ENCODE measurements at regions not wholly inside any gene's neighbourhood (a gene's known extent, or its start where the extent isn't known, plus 50 kb on each side); places are given as distances from the start of the nearest gene placed in this dataset.

- Histone ChIP-seq H3K27me3 (ENCODE audit: insufficient read depth, low read length) (no peaks in the 10 kb centered on the region), H4K20me1 (ENCODE audit: insufficient read depth) (no peaks in the 10 kb centered on the region), H3K9me3 (ENCODE audit: control insufficient read depth in 1 of 2, insufficient read depth in 1 of 2, low read depth in 1 of 2, low read length in 2 of 2) (peaks cover 0 to 3% of the 10 kb centered on the region in 2 experiments; a peak in 1 of 4 replicates), H3K4me2 (ENCODE audit: low read length) (no peak overlapping the region), H2AFZ (ENCODE audit: low read depth, low read length, poor library complexity, severe bottlenecking) (no peak overlapping the region), H3K9ac (ENCODE audit: low read length) (no peak overlapping the region), H3K27ac (ENCODE audit: low read depth, low read length) (no peak overlapping the region), H3K36me3 (ENCODE audit: control insufficient read depth in 1 of 2, insufficient read depth in 2 of 2, low read length in 2 of 2) (no peaks in the 10 kb centered on the region), H3K9me2 (ENCODE audit: insufficient read depth) (no peaks in the 10 kb centered on the region), H3K4me3 (replicated peaks in 1 of 2; ENCODE audit: low read depth in 1 of 2, low read length in 2 of 2) (no peak overlapping the region), H3K79me2 (ENCODE audit: insufficient read depth, low read length) (no peaks in the 10 kb centered on the region), H3K4me1 (ENCODE audit: control insufficient read depth in 1 of 2, insufficient read depth in 2 of 2, low read length in 2 of 2) (no peaks in the 10 kb centered on the region)
- intact Hi-C loops (cut with micrococcal nuclease): no loop called here
- POLR2A ChIA-PET: no interaction called here
- RAD21 ChIA-PET (ENCODE audit: low non-redundant PET in 1 of 2, low total read pairs in 2 of 2, uncharacterized antibody in 2 of 2, unreplicated experiment in 2 of 2): no interaction called here
- CTCF ChIA-PET: no interaction called here
- DNase-seq (ENCODE audit: low read depth, low spot score) (no peak), ATAC-seq (no peak)
- TF ChIP-seq SRF (IDR thresholded peaks at IDR 0.05; ENCODE audit: low read depth) (no peak), EZH2phosphoT487 (IDR thresholded peaks at IDR 0.05; ENCODE audit: borderline replicate concordance) (no peak), YY1 (IDR thresholded peaks at IDR 0.05; ENCODE audit: extremely low read depth, insufficient replicate concordance, low read depth, low read length) (no peak), TCF7L2 (IDR thresholded peaks at IDR 0.05; ENCODE audit: borderline replicate concordance, extremely low read depth, insufficient read depth, insufficient read length) (no peak), ZFX (IDR thresholded peaks at IDR 0.05) (no peak)
- BruUV-seq (replicated peaks): no TSS peak
Observed at GRCh38 chr15:93965304-93965908, 266.0 kb upstream of the MCTP2 start.

- no peaks in the 10 kb centered on the region for H3K4me1 ChIP-seq (ENCODE audit: control insufficient read depth in 1 of 2, insufficient read depth in 2 of 2, low read length in 2 of 2)
- H2AFZ ChIP-seq (ENCODE audit: low read depth, low read length, poor library complexity, severe bottlenecking): no peak overlapping the region
- no peak overlapping the region for H3K27ac ChIP-seq (ENCODE audit: low read depth, low read length)
- RAD21 ChIA-PET (ENCODE audit: low non-redundant PET in 1 of 2, low total read pairs in 2 of 2, uncharacterized antibody in 2 of 2, unreplicated experiment in 2 of 2): no interaction called here
- no peaks in the 10 kb centered on the region for H3K9me3 ChIP-seq (ENCODE audit: control insufficient read depth in 1 of 2, insufficient read depth in 1 of 2, low read depth in 1 of 2, low read length in 2 of 2)
- ATAC-seq (no peak), DNase-seq (ENCODE audit: low read depth, low spot score) (no peak)
- no peaks in the 10 kb centered on the region for H3K27me3 ChIP-seq (ENCODE audit: insufficient read depth, low read length)
- intact Hi-C loops (cut with micrococcal nuclease): no loop called here
- POLR2A ChIA-PET: no interaction called here
- no peak overlapping the region for H3K9ac ChIP-seq (ENCODE audit: low read length)
- H3K4me3 ChIP-seq (replicated peaks in 1 of 2; ENCODE audit: low read depth in 1 of 2, low read length in 2 of 2): no peak overlapping the region
- TF ChIP-seq POLR2A (IDR thresholded peaks at IDR 0.05; ENCODE audit: borderline replicate concordance, extremely low read depth, insufficient read depth, insufficient read length) (no peak), ELF1 (IDR thresholded peaks at IDR 0.05; ENCODE audit: borderline replicate concordance, low read depth) (no peak), CBX3 (IDR thresholded peaks at IDR 0.05; ENCODE audit: low read depth) (no peak), SRF (IDR thresholded peaks at IDR 0.05; ENCODE audit: low read depth) (no peak), EZH2phosphoT487 (IDR thresholded peaks at IDR 0.05; ENCODE audit: borderline replicate concordance) (no peak), FOSL1 (IDR thresholded peaks at IDR 0.05; ENCODE audit: low read depth) (no peak), TCF7L2 (IDR thresholded peaks at IDR 0.05; ENCODE audit: borderline replicate concordance, extremely low read depth, insufficient read depth, insufficient read length) (no peak), SP1 (IDR thresholded peaks at IDR 0.05; ENCODE audit: low read depth) (no peak), EGR1 (IDR thresholded peaks at IDR 0.05; ENCODE audit: low read depth) (no peak), ZNF274 (IDR thresholded peaks at IDR 0.05; ENCODE audit: low read depth, low read length) (no peak), MAX (IDR thresholded peaks at IDR 0.05) (no peak), EZH2 (IDR thresholded peaks at IDR 0.05) (no peak), POLR2AphosphoS5 (IDR thresholded peaks at IDR 0.05; ENCODE audit: low read depth, low read length) (no peak), JUND (IDR thresholded peaks at IDR 0.05) (no peak)
- H3K4me2 ChIP-seq (ENCODE audit: low read length): no peak overlapping the region
- no peaks in the 10 kb centered on the region for H3K9me2 ChIP-seq (ENCODE audit: insufficient read depth)
- H3K79me2 ChIP-seq (ENCODE audit: insufficient read depth, low read length): no peaks in the 10 kb centered on the region
- H4K20me1 ChIP-seq (ENCODE audit: insufficient read depth): no peaks in the 10 kb centered on the region
- no peaks in the 10 kb centered on the region for H3K36me3 ChIP-seq (ENCODE audit: control insufficient read depth in 1 of 2, insufficient read depth in 2 of 2, low read length in 2 of 2)
- BruUV-seq (replicated peaks): no TSS peak
- CTCF ChIA-PET: no interaction called here
Observed at GRCh38 chr15:93954985-93955571, 276.3 kb upstream of the MCTP2 start.
